Epithelial cell of prostate (primary cell): ENCODE measurements at regions not wholly inside any gene's neighbourhood (a gene's known extent, or its start where the extent isn't known, plus 50 kb on each side); places are given as distances from the start of the nearest gene placed in this dataset.
A peak's percentile ranks its signal among the peaks of the same experiment; 100 is the strongest.
"Not testable (repeated sequence)": the region's sequence is repeated elsewhere in the genome, so short reads cannot be mapped to it uniquely, and the experiment has no call there.

Experiments used
- DNase-seq: peaks from one replicate; pipeline ENCODE4 v3.0.0-alpha.2; 2011; ENCODE audit warnings: low read depth, low spot score
- H3K27ac ChIP-seq: fragments of 450-650 bp; 2 replicates; pipeline ENCODE4 v1.5.1; 2017; ENCODE audit warnings: mild to moderate bottlenecking

- H3K27ac ChIP-seq, result no peak overlapping the region
- no peak for DNase-seq
Measured at GRCh38 chr9:104980039-104980654, 52.2 kb upstream of the ABCA1 start.

- H3K27ac ChIP-seq, result no peak overlapping the region
- DNase-seq, result no peak
Measured at GRCh38 chr9:104981543-104982129, 53.7 kb upstream of the ABCA1 start.

DNA sequence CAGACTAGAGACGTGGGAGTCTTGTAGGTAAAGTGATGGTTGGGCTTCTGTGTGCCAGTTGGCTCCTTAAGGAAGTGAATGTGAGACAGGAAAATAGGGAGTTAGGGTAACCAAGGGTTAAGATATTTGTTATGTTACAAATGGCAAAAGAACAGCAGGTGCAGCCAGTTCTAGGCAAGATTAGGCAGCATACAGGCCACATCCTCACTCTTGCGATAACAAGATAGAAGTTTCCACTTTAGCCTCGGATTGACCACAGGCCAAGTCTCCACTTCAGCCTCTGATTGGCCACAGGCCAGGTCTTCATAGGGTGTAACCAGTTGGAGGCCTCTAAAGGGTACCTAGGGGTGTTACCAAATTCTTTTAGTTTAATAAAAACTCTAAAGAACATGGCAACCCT, 54.6 kb upstream of the ABCA1 start:
- no peak overlapping the region for H3K27ac ChIP-seq
- no peak for DNase-seq

- no peak for DNase-seq
- H3K27ac ChIP-seq, result no peak overlapping the region
Measured at GRCh38 chr9:104983491-104983890, 55.5 kb upstream of the ABCA1 start.

DNA sequence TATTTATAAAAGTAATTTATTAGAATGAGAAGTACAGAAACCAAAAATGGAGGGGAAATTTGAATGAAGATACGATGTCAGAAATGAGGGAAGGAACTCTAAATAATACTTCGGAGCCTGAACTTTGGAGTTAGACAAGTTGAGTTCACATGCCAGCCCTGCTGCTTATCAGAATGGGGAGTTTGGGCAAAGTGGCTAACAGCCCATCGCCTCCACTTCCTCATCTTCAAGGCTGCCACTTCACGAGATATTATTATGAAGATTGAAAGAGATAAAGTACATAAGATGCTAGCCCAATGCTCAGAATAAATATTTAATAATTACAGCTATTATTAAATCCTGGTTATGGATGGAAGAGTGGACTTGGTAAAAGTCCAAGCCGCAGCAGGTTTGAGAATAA, 56.2 kb upstream of the ABCA1 start:
- no peak for DNase-seq
- H3K27ac ChIP-seq, result no peak overlapping the region

DNA sequence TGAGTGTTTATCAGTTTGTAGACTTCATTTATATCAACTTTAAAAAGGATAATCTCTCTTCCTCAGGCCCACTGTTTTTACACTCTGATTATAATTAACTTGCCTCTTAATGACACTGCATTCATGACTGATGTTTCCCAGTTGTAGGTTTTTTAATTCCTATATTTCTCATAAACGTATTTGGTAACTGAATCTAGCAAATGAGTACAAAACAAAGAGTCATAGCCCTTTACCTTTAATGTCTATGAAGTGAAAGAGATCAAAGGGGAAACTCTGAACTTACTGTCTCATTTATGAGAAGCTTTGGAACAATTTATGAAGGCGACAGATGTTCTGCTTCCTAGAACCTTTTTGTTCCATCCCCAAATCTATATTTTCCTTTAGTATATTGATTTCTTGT, 56.6 kb upstream of the ABCA1 start:
- DNase-seq, result no peak
- H3K27ac ChIP-seq, result no peak overlapping the region

DNA sequence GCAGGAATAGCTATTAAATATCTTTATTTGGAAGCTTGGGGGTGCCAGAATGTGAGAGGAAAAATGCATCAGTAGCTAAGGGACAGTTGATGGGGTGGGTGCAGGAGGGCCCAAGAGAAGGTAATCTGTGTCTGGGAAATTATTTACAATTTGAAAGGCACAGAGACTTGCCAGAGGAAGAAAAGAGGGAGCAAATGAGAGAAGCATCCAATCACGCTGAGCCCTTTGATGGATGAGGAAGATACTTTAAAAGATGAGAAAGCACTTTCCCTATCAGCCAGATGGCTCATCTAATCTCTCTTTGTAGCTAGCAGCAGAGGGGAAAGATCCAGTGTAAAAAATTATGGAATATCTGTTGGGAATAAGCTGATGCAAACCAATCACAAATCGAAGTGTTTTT, 57.0 kb upstream of the ABCA1 start:
- no peak overlapping the region for H3K27ac ChIP-seq
- no peak for DNase-seq

GRCh38 chr9:104986096-104986495, 58.1 kb upstream of the ABCA1 start:
- DNase-seq, result no peak

DNA sequence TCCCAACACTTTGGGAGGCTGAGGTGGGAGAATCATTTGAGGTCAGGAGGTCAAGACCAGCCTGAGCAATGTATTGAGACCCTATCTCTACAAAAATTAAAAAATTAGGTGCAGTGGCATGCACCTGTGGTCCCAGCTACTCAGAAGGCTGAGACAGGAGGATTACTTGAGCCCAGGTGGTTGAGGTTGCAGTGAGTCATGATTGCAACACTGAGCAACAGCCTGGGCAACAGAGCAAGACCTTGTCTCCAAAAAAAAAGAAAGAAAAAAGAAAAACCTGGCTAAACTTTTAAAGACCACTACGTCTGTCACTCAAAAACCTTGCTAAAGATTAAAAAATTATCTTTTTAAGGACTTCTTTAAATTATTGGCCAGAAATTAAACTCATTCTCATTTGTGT, 59.8 kb upstream of the ABCA1 start:
- no peak for DNase-seq
- H3K27ac ChIP-seq, result no peak overlapping the region

More at GRCh38 chr9:104986096-104986495, 58.1 kb upstream of the ABCA1 start:
- H3K27ac ChIP-seq, result no peak overlapping the region

DNA sequence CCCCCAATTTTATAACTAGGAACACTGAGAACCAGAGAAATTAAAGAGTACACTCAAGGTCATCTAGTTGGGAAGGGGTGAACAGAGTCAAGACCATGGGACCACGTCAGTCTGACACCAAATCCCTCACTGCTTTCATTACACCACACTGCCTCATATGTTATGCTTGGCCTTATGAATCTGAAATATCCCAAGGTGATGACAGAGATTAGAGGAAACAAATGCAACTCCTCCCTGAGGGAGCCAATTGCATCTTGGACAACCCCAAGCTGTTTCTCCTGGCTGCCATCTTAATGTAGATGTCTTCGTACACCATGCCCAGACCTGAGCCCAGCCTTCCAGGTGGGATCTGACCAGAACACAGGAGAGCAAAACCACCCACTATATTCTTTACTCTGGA, 60.6 kb upstream of the ABCA1 start:
- no peak for DNase-seq
- H3K27ac ChIP-seq, result no peak overlapping the region

- peak overlapping the region; percentile 91 for H3K27ac ChIP-seq
- no peak for DNase-seq
Measured at GRCh38 chr9:104991144-104991953, 63.4 kb upstream of the ABCA1 start.

- no peak for DNase-seq
- H3K27ac ChIP-seq, result no peak overlapping the region
Measured at GRCh38 chr9:104992659-104993058, 64.7 kb upstream of the ABCA1 start.

- no peak for DNase-seq
- H3K27ac ChIP-seq, result peak overlapping the region; percentile 6
Measured at GRCh38 chr9:104993291-104993963, 65.5 kb upstream of the ABCA1 start.

DNA sequence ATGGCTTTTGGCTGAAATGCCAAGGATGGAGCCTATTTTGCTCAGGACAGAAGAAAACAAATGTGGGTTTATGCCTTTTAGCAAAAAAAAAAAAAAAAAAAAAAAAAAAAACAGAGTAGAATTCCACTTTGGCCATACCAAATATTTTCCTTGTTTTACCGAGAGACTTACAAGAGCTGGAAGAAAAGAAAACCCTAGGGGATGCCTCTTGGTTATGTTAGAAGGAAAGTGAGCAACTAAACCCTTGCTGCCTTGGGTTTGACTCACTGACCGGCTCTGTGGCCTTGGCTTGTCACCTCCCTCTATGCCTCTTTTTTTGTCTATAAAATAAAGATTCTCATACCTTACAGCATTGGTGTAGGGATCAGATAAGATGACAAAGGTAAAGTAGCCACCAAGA, 69.6 kb upstream of the ABCA1 start:
- no peak for DNase-seq
- no peak overlapping the region for H3K27ac ChIP-seq

- no peak for DNase-seq
- no peak overlapping the region for H3K27ac ChIP-seq
Measured at GRCh38 chr9:104999136-104999535, 71.2 kb upstream of the ABCA1 start.

DNA sequence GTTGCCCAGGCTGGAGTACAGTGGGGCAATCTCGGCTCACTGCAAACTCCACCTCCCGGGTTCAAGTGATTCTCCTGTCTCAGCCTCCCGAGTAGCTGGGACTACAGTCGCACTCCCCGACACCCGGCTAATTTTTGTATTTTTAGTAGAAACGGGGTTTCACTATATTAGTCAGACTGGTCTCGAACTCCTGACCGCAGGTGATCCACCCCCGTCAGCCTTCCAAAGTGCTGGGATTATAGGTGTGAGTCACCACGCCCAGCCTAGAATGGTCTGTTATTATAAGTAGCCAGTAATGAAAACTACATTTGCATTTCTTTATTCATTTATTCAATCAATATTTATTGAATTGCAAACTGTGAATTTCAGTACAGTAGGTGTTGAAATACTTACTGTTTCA, 72.6 kb upstream of the ABCA1 start:
- not testable (repeated sequence) for H3K27ac ChIP-seq, DNase-seq

DNA sequence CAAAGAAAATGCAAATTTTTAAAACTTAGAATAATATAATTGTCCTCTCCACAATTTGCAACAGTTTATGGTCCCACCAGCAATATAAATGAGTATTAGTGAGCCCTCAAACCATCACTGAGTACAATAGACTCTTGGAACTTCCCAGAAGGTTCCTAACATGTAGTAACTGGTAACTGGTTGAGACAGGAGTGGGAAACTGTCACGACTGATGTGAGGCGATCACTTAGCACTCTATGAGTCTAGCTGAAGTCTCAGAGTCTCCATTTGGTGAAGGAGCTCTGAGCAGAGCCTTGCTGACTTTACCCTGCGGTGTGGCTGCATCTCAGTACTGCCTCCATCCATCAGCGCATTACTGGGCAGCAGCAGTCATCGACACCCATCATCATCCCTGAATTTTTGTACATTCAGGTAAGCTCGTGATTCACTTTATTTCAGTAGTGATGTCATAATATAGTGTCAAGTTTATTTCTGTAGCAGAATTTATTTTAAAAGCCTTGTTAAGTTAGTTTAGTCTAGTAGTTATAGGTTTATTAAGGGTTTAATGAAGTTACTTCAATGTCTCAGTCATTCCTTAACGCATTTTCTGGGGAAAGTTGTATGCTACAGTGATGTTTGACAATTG, 76.6 kb upstream of the ABCA1 start:
- H3K27ac ChIP-seq, result no peak overlapping the region
- DNase-seq, result no peak

GRCh38 chr9:105005186-105005585, 77.2 kb upstream of the ABCA1 start:
- no peak for DNase-seq
- H3K27ac ChIP-seq, result no peak overlapping the region

GRCh38 chr9:105006514-105006913, 78.6 kb upstream of the ABCA1 start:
- peak overlapping the region; percentile 76 for H3K27ac ChIP-seq
- DNase-seq, result no peak

DNA sequence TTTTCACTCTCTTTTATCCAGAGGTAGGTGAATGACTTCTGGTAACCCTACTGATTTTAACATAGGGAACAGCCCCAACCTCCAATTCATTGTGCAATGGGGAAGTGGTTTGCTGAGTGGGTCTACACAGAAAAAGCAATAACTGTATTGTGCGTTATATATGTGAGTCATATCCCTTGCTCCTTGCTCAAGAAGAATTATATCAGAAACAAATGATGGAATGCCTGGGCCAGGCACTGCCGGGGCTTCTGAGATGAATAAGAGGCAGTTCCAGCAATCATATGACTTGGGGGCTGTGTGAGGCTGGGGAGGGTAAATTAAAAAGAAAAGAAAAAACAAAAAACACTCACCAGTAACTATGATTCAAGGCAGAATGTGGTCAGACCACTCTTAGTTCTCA, 79.2 kb upstream of the ABCA1 start:
- peak; percentile 67 for DNase-seq
- H3K27ac ChIP-seq, result peak overlapping the region; percentile 76

- DNase-seq, result not testable (repeated sequence)
Measured at GRCh38 chr9:105010089-105010488, 82.1 kb upstream of the ABCA1 start.

More at GRCh38 chr9:105010089-105010488, 82.1 kb upstream of the ABCA1 start:
- not testable (repeated sequence) for H3K27ac ChIP-seq
